Omental fat pad (tissue), 3 donors: ENCODE measurements at regions not wholly inside any gene's neighbourhood (a gene's known extent, or its start where the extent isn't known, plus 50 kb on each side); places are given as distances from the start of the nearest gene placed in this dataset.

ENCODE experiments used
- ATAC-seq: fragments of 150-250 bp; one replicate; pipeline ENCODE4 v1.9.1; 2016; ENCODE audit warnings: mild to moderate bottlenecking, moderate library complexity; ENCODE audit not compliant: low FRiP score
- DNase-seq: peaks from one replicate; pipeline ENCODE4 v3.0.0-alpha.2; 2019; ENCODE audit warnings: low spot score
- CTCF ChIP-seq, 3 donors: fragments of 450-650 bp; IDR thresholded peaks; one replicate each; pipeline ENCODE4 v1.5.1; 2016 to 2017; ENCODE audit warnings: antibody characterized with exemption in 3 of 3, mild to moderate bottlenecking in 3 of 3, moderate library complexity in 2 of 3

GRCh38 chr15:45854455-45855202 lies 219.8 kb downstream of the SQOR start:
- DNase-seq, result no peak
- TF ChIP-seq CTCF (IDR thresholded peaks at IDR 0.05), result no peak
- ATAC-seq, result no peak

GRCh38 chr15:45855210-45855906 lies 220.5 kb downstream of the SQOR start:
- no peak for ATAC-seq
- no peak for TF ChIP-seq CTCF (IDR thresholded peaks at IDR 0.05)
- DNase-seq, result no peak

- ATAC-seq (no peak), DNase-seq (no peak)
- TF ChIP-seq CTCF (IDR thresholded peaks at IDR 0.05), result no peak
These were observed 221.2 kb downstream of the SQOR start for GRCh38 chr15:45855907-45856579.

- no peak for TF ChIP-seq CTCF (IDR thresholded peaks at IDR 0.05)
- ATAC-seq (no peak), DNase-seq (no peak)
These were observed 222.5 kb downstream of the SQOR start for GRCh38 chr15:45857291-45857690.

- no peak for ATAC-seq
- DNase-seq, result no peak
- no peak for TF ChIP-seq CTCF (IDR thresholded peaks at IDR 0.05)
These were observed 223.7 kb downstream of the SQOR start for GRCh38 chr15:45858491-45858890.

- DNase-seq (no peak), ATAC-seq (no peak)
- TF ChIP-seq CTCF (IDR thresholded peaks at IDR 0.05), result no peak
These were observed 227.2 kb downstream of the SQOR start for GRCh38 chr15:45862034-45862433.
